ENCODE measurements at regions not wholly inside any gene's neighbourhood (a gene's known extent, or its start where the extent isn't known, plus 50 kb on each side); places are given as distances from the start of the nearest gene placed in this dataset.

DNA sequence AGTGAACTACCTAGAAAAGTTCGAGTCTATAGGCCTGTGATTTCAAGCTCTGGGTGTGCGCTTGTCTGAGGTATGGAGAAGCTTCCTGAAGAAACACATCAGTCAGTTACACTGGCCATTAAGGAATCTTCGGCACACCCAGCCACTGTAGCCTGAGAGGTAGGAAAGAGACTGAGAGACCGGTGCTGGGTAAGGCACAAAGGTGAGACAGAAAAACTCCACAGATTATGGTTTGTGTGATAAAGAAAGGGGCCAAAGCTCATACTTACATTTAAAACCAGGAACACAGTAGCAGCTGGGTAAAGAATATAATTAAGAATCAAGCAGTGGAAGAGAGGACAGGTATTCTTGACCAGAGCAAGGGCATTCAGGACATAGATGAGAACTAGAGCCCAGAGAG is 74.8 kb upstream of the TTC29 start:
- Histone ChIP-seq H3K4me1 (ENCODE audit: control insufficient read depth, insufficient read depth, low read length) (no peaks in the 10 kb centered on the region), H3K4me3 (ENCODE audit: low read depth, low read length) (no peak overlapping the region), H3K9me3 (ENCODE audit: control insufficient read depth, insufficient read depth, low read depth, low read length) (no peaks in the 10 kb centered on the region), H3K36me3 (ENCODE audit: control insufficient read depth in 2 of 2, insufficient read depth in 1 of 2, low read length in 2 of 2) (no peaks in the 10 kb centered on the region), H3K27ac (ENCODE audit: extremely low read depth, low read depth, low read length) (no peak overlapping the region)
- CTCF ChIA-PET, result interaction anchor here (0.6 to 0.8 kb wide), 2 partner anchors 58 to 74 kb away, joined by 3 read pairs; no protein-coding TSS in a partner anchor
- TF ChIP-seq ZBTB17 (tag by site-specific recombination; IDR thresholded peaks at IDR 0.05) (no peak), SP7 (tag by site-specific recombination; IDR thresholded peaks at IDR 0.05) (no peak), SALL2 (tag by site-specific recombination; IDR thresholded peaks at IDR 0.05; ENCODE audit: borderline replicate concordance) (no peak), ZNF292 (tag by site-specific recombination; IDR thresholded peaks at IDR 0.05; ENCODE audit: borderline replicate concordance, low read depth) (no peak), ZNF335 (tag by site-specific recombination; conservative IDR thresholded peaks at IDR 0.05) (no peak), HOXD13 (CRISPR knock-in tag; IDR thresholded peaks at IDR 0.05; ENCODE audit: borderline replicate concordance) (no peak), ZNF623 (tag by site-specific recombination; IDR thresholded peaks at IDR 0.05) (no peak), ZNF302 (tag by site-specific recombination; IDR thresholded peaks at IDR 0.05; ENCODE audit: low read depth) (no peak), ZNF146 (tag by site-specific recombination; IDR thresholded peaks at IDR 0.05) (no peak), ZNF211 (tag by site-specific recombination; IDR thresholded peaks at IDR 0.05; ENCODE audit: low read depth) (no peak), ZNF621 (tag by site-specific recombination; IDR thresholded peaks at IDR 0.05) (no peak), GLI2 (tag by site-specific recombination; IDR thresholded peaks at IDR 0.05; ENCODE audit: borderline replicate concordance, low read depth) (no peak)
- TF ChIP-seq, protein P1, sequence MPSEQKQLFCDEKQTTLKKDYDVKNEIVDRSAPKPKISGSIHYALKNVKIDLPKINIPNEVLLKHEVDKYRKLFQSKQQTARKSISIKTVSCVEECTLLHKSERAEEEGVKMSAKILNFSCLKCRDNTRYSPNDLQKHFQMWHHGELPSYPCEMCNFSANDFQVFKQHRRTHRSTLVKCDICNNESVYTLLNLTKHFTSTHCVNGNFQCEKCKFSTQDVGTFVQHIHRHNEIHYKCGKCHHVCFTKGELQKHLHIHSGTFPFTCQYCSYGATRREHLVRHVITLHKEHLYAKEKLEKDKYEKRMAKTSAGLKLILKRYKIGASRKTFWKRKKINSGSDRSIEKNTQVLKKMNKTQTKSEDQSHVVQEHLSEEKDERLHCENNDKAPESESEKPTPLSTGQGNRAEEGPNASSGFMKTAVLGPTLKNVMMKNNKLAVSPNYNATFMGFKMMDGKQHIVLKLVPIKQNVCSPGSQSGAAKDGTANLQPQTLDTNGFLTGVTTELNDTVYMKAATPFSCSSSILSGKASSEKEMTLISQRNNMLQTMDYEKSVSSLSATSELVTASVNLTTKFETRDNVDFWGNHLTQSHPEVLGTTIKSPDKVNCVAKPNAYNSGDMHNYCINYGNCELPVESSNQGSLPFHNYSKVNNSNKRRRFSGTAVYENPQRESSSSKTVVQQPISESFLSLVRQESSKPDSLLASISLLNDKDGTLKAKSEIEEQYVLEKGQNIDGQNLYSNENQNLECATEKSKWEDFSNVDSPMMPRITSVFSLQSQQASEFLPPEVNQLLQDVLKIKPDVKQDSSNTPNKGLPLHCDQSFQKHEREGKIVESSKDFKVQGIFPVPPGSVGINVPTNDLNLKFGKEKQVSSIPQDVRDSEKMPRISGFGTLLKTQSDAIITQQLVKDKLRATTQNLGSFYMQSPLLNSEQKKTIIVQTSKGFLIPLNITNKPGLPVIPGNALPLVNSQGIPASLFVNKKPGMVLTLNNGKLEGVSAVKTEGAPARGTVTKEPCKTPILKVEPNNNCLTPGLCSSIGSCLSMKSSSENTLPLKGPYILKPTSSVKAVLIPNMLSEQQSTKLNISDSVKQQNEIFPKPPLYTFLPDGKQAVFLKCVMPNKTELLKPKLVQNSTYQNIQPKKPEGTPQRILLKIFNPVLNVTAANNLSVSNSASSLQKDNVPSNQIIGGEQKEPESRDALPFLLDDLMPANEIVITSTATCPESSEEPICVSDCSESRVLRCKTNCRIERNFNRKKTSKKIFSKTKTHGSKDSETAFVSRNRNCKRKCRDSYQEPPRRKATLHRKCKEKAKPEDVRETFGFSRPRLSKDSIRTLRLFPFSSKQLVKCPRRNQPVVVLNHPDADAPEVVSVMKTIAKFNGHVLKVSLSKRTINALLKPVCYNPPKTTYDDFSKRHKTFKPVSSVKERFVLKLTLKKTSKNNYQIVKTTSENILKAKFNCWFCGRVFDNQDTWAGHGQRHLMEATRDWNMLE (tag by site-specific recombination; conservative IDR thresholded peaks at IDR 0.05; ENCODE audit: low read depth), result no peak
- TF ChIP-seq, protein P2, sequence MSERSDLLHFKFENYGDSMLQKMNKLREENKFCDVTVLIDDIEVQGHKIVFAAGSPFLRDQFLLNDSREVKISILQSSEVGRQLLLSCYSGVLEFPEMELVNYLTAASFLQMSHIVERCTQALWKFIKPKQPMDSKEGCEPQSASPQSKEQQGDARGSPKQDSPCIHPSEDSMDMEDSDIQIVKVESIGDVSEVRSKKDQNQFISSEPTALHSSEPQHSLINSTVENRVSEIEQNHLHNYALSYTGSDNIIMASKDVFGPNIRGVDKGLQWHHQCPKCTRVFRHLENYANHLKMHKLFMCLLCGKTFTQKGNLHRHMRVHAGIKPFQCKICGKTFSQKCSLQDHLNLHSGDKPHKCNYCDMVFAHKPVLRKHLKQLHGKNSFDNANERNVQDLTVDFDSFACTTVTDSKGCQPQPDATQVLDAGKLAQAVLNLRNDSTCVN (tag by site-specific recombination; optimal IDR thresholded peaks at IDR 0.05), result no peak
- TF ChIP-seq, protein P3, sequence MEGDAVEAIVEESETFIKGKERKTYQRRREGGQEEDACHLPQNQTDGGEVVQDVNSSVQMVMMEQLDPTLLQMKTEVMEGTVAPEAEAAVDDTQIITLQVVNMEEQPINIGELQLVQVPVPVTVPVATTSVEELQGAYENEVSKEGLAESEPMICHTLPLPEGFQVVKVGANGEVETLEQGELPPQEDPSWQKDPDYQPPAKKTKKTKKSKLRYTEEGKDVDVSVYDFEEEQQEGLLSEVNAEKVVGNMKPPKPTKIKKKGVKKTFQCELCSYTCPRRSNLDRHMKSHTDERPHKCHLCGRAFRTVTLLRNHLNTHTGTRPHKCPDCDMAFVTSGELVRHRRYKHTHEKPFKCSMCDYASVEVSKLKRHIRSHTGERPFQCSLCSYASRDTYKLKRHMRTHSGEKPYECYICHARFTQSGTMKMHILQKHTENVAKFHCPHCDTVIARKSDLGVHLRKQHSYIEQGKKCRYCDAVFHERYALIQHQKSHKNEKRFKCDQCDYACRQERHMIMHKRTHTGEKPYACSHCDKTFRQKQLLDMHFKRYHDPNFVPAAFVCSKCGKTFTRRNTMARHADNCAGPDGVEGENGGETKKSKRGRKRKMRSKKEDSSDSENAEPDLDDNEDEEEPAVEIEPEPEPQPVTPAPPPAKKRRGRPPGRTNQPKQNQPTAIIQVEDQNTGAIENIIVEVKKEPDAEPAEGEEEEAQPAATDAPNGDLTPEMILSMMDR (tag by site-specific recombination; IDR thresholded peaks at IDR 0.05), result no peak
- POLR2A ChIA-PET, result no interaction called here

DNA sequence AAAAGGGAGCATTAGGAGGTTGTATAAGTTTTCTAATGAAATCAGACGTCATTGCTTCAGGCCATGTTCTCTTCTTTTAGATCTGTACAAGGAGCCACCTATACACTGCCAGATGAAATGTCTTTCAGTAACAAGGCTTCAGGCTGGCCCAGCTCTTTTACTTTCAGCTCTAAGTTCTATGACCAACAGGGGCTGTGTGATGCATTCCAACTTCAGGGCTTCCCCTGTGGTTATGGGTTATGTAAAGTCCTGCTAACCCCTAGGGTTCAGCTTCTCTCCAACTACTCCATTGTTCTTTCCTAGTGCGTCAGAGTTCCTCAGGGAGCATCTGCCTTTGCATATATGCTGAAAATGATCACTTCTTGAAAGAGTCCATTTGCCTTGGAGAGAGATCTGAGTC is 79.4 kb upstream of the TTC29 start:
- POLR2A ChIA-PET, result no interaction called here
- no peaks in the 10 kb centered on the region for H3K9me3 ChIP-seq (ENCODE audit: control insufficient read depth, insufficient read depth, low read depth, low read length)
- H3K36me3 ChIP-seq (ENCODE audit: control insufficient read depth in 2 of 2, insufficient read depth in 1 of 2, low read length in 2 of 2), result no peaks in the 10 kb centered on the region
- H3K27ac ChIP-seq (ENCODE audit: extremely low read depth, low read depth, low read length), result no peak overlapping the region
- no peaks in the 10 kb centered on the region for H3K4me1 ChIP-seq (ENCODE audit: control insufficient read depth, insufficient read depth, low read length)
- TF ChIP-seq ZNF596 (tag by site-specific recombination; IDR thresholded peaks at IDR 0.05) (no peak), ZNF274 (IDR thresholded peaks at IDR 0.05; ENCODE audit: low read length) (no peak), ZNF274 (tag by site-specific recombination; IDR thresholded peaks at IDR 0.05; ENCODE audit: borderline replicate concordance) (no peak), HOXD13 (CRISPR knock-in tag; IDR thresholded peaks at IDR 0.05; ENCODE audit: borderline replicate concordance) (no peak), ZNF10 (tag by site-specific recombination; IDR thresholded peaks at IDR 0.05) (no peak), ZIC2 (tag by site-specific recombination; IDR thresholded peaks at IDR 0.05) (no peak), ZNF140 (tag by site-specific recombination; IDR thresholded peaks at IDR 0.05) (no peak), ZNF37A (tag by site-specific recombination; IDR thresholded peaks at IDR 0.05) (no peak)
- TF ChIP-seq, protein P4, sequence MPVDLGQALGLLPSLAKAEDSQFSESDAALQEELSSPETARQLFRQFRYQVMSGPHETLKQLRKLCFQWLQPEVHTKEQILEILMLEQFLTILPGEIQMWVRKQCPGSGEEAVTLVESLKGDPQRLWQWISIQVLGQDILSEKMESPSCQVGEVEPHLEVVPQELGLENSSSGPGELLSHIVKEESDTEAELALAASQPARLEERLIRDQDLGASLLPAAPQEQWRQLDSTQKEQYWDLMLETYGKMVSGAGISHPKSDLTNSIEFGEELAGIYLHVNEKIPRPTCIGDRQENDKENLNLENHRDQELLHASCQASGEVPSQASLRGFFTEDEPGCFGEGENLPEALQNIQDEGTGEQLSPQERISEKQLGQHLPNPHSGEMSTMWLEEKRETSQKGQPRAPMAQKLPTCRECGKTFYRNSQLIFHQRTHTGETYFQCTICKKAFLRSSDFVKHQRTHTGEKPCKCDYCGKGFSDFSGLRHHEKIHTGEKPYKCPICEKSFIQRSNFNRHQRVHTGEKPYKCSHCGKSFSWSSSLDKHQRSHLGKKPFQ (tag by site-specific recombination; IDR thresholded peaks at IDR 0.05), result no peak
- TF ChIP-seq, protein P5, sequence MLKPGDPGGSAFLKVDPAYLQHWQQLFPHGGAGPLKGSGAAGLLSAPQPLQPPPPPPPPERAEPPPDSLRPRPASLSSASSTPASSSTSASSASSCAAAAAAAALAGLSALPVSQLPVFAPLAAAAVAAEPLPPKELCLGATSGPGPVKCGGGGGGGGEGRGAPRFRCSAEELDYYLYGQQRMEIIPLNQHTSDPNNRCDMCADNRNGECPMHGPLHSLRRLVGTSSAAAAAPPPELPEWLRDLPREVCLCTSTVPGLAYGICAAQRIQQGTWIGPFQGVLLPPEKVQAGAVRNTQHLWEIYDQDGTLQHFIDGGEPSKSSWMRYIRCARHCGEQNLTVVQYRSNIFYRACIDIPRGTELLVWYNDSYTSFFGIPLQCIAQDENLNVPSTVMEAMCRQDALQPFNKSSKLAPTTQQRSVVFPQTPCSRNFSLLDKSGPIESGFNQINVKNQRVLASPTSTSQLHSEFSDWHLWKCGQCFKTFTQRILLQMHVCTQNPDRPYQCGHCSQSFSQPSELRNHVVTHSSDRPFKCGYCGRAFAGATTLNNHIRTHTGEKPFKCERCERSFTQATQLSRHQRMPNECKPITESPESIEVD (tag by site-specific recombination; IDR thresholded peaks at IDR 0.05), result no peak
- CTCF ChIA-PET, result interaction anchor here (0.6 kb wide), 1 partner anchor 817 kb away, joined by 3 read pairs; no protein-coding TSS in a partner anchor
- no peak overlapping the region for H3K4me3 ChIP-seq (ENCODE audit: low read depth, low read length)

Measured in HEK293 (cell line).